CD4-positive, alpha-beta T cell treated with Interleukin-4 for 1 hour (primary cell): ENCODE measurements at regions not wholly inside any gene's neighbourhood (a gene's known extent, or its start where the extent isn't known, plus 50 kb on each side); places are given as distances from the start of the nearest gene placed in this dataset.

Source experiments
- DNase-seq, 2 donors: peaks; one replicate each; pipeline ENCODE4 v3.0.0-alpha.2; 2020 to 2022

DNA sequence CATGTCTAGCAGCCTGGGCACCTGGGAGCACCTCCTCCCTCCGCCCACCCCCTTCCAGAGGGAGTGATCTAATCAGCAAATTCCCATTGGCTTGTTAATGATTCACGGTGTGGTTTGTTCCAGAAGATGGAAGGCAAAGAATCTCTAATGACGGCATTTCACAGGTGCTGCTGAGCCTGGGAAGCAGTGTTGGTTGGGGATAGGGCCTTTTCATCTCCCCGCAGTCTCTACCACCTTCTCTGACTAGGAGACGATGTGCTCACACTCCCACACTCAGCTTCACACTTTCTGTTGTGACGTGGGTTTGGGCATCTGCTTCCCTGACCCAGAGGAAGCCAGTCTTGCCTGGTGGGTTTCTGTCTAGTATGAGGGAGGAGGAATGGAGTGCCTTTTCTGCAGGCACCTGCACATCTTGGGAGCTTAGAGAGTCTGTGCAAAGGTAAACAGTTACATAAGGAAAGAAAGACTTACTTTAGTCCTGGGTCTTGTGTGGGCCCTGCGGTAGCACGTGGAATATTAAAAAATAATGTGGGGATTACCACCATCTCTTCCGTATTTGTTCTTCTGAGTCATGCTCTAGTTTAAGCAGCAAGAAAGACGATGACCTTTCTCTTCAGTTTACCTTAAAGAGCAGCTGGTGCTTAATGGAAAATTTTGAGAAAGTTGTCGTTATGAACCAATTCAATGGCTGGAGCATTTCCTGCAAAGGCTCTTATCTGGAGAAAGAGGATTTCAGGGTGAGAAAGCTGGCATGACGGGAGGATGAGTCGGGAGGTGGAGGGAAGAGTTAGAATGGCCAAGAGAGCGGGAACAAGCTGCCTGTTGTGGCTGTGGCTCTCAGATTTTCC lies 70.6 kb upstream of the ARHGAP5 start:
- no peak for DNase-seq

- no peak for DNase-seq
These were observed 69.2 kb upstream of the ARHGAP5 start for GRCh38 chr14:32007755-32008362.

DNA sequence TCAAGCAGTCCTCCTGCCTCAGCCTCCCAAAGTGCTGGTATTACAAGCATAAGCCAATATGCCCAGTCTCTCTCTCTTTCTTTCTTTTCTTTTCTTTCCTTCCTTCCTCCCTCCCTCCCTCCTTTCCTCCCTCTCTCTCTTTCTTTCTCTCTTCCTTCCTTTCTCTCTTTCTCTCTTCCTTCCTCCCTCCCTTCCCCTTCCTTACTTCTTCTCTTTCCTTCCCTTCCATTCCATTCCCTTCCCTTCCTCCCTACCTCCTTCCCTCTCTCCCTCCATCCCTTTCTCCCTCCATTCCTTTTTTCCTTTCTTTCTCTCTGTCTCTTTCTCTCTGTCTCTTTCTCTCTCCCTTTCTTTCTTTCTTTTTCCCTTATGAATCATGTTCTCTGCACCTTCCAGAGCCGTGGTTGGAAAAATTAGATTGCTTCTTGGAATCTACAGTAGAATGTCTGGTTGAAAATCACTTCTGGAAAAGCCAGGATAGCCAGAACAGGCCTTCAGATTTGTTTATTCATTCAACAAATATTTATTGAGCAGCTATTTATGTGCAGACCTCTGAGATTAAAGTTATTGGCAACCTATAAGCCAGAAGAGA lies 68.4 kb upstream of the ARHGAP5 start:
- no peak for DNase-seq

GRCh38 chr14:32009221-32009975 lies 67.7 kb upstream of the ARHGAP5 start:
- no peak for DNase-seq

DNA sequence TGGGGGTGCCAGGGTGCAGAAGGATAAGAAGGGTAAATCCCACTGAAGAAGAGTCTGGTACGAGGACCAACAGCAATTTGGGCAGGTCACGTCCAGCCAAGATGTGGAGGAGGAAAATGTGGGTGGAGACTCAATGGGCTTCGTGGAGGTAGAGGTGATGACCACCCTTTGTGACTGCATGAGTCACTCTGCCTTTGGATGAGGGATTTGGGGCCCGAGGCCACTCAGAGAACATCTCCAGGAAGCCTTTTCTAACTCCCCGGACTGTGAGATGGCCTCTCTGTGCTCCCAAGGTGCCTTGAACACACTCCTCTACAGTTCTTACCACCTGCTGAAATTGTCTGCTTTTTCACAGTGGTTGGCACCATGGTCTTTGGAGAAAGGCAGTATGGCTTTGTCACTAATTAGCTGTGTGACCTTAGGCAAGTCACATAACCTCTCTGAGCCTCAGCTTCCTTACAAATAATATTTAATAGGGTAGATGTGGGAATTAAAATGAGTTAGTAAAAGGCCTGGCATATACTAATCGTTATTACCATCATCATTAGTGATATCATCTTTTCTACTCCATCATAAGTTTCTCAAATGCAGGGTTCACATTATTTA lies 67.0 kb upstream of the ARHGAP5 start:
- no peak for DNase-seq

GRCh38 chr14:32010604-32011125 lies 66.4 kb upstream of the ARHGAP5 start:
- no peak for DNase-seq

DNA sequence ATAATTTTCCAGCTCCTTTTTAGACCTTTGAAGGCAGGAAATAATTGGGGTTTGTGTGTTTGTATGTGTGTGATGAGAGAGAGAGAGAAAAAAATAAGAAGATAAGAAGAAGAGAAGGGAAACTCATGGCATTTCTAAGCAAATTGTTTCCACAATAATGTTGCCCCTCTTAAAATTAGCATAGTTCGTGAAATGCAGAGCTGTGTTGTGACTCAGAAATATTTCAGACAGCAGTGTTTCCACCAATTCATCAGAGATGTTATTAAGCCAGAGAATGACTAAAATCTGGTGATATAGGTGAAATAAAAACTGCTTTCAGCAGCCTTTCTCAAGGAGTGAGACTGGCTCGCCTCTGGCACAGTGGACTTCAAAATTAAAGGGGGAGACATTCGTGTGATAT lies 65.9 kb upstream of the ARHGAP5 start:
- no peak for DNase-seq

GRCh38 chr14:32012062-32012461 lies 65.0 kb upstream of the ARHGAP5 start:
- DNase-seq = no peak

DNA sequence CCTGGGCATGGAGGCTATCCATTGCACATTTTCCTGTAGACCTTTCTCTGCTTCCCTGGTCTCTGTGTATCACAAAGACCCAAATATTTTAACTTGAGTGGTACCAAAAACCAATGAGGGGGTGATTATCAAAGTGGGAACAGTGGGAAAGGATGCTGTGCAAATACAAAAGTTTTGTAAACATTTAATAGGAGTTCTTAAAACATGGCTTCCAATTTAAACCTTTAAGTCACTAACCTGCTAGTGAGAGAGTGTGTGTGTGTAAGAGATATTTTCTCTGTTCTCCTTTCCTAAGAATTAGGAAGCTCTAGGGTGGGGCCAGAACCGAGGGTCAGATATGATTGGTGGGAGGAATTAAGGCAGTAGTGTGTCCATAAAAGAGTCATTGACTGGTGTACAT lies 64.5 kb upstream of the ARHGAP5 start:
- no peak for DNase-seq

DNA sequence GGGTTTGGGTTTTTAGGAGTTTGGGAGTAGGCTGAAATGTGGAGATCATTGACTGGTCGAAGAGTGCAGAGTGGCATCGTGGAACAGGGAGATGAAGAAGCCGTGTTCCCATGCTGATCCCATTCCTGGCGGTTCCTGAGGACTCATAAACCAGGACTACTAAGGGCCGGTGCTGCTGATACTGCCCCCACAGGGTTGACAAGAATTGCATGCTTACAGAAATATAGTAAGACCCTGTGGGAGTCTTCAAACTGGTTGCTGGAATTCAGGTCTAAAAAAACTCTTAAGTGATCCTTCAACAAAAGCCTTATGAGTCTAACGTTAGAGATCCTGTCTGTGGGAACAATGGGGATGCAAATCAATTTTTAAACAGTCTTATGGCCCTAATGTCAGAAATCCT lies 64.0 kb upstream of the ARHGAP5 start:
- no peak for DNase-seq

GRCh38 chr14:32014057-32014456 lies 63.0 kb upstream of the ARHGAP5 start:
- DNase-seq = no peak

- no peak for DNase-seq
These were observed 62.6 kb upstream of the ARHGAP5 start for GRCh38 chr14:32014498-32014897.

- DNase-seq = no peak
These were observed 61.9 kb upstream of the ARHGAP5 start for GRCh38 chr14:32015166-32015565.

GRCh38 chr14:32017587-32017986 lies 59.5 kb upstream of the ARHGAP5 start:
- no peak for DNase-seq

DNA sequence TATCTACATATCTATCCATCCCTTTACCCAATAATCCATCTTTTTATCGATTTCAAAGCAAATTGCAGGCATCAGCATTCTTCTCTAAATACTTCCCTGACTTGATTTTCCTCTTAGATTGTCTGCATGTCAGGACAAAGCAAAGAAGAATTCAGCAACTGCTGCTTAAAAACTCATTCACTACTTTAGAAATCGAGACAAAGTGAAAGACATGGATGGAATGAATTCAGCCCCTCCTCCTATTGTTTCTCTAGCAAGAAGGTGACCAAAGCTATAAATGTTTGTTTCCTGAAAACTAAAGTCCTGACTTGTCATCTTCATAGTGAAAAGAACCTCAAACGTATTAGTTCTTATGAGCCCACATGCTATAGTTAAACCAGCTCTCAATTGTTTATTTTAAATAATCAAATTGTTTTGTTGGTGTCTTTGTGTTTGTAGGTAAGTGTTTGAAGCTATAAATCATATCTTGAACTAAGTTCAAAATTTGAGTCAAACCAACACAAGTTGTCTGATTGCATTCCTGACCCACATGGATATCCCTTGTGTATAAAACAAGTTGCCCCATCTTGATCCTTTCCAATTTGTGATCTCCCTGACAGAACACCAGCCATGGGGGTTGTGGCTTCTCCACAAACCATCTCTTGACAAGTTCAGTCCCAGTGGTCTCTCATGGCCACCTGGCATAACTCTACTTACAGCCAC lies 58.6 kb upstream of the ARHGAP5 start:
- DNase-seq = no peak

DNA sequence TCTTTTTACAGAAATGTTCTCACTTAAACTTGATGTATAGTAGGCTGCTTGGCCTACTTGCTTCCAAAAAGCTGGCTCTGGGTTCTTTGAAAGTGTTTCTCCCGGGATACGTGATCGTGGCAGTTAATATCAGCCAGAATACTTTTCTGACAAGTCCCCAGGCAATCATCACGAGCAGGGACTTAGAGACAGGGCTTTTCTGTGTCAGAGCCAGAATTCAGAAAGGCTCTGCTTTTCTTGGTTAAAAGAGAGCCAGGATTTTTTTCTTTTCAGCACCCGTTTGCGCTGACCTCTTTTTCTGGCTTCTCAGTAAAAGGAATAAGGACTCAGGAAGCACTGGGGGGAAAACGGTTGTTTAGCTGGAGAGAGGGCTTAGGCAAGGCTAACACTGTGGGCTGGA lies 57.8 kb upstream of the ARHGAP5 start:
- DNase-seq = no peak

GRCh38 chr14:32020882-32021281 lies 56.2 kb upstream of the ARHGAP5 start:
- DNase-seq = no peak

GRCh38 chr14:32021341-32021740 lies 55.8 kb upstream of the ARHGAP5 start:
- DNase-seq = no peak

DNA sequence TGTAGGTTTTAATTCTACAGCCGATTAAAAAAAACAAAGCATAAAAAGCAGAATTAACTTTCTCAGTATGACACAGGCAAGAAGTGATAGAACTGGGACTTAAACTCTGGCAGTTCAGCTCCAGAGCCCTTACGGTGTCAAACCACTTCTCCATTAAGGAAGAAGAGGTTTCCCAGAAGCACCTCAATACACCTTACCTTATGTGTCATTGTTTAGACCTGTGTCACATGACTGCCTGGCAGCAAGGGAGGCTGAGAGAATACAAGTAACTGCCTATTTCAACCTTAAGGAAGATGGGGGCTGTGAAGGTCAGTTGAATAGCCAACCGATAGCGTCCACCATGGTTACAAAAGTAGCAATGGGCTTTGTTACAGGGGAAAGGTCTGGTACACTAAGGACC lies 54.6 kb upstream of the ARHGAP5 start:
- DNase-seq = no peak

DNA sequence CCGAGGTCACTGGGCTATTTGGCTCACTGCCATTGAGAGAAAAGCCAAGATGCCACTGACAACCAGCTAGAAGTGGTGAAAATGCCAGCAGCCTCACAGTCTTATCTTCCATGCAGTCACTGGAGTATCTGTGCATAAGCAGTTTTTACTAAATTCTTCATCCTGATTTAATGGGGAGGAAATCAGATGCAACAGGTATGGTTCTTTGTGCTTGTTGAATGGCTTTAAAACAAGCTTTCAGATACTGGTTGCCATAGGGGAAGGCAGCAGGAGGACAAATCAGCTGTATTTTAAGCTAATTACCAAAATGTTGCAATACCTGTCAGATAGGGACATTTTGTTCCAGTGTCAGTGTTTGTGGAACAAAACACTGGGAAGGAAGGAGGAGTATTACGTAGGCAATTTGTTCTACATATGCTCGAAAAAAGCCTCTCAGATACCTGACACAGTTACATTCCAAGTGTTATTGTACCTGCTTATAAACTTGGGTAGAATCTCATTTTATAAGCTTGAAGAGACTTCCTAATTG lies 54.1 kb upstream of the ARHGAP5 start:
- DNase-seq = no peak

- no peak for DNase-seq
These were observed 53.6 kb upstream of the ARHGAP5 start for GRCh38 chr14:32023540-32023939.
